ENCODE measurements at regions not wholly inside any gene's neighbourhood (a gene's known extent, or its start where the extent isn't known, plus 50 kb on each side); places are given as distances from the start of the nearest gene placed in this dataset.

- TF ChIP-seq CTCF (IDR thresholded peaks at IDR 0.05) (no peak), POLR2A (IDR thresholded peaks at IDR 0.05) (no peak)
Observed at GRCh38 chr4:59412739-59413138, 1787.4 kb upstream of the ADGRL3 start.

All from Peyer's patch (tissue), 4 donors.